ENCODE measurements at regions not wholly inside any gene's neighbourhood (a gene's known extent, or its start where the extent isn't known, plus 50 kb on each side); places are given as distances from the start of the nearest gene placed in this dataset.

- no peak for DNase-seq (ENCODE audit: low read depth in 3 of 3)
These were observed 274.9 kb downstream of the GADD45G start for GRCh38 chr9:89879701-89880100.

GRCh38 chr9:89880161-89880560 is 275.3 kb downstream of the GADD45G start:
- DNase-seq (ENCODE audit: low read depth in 3 of 3) = no peak

GRCh38 chr9:89880721-89881120 is 275.9 kb downstream of the GADD45G start:
- no peak for DNase-seq (ENCODE audit: low read depth in 3 of 3)

- DNase-seq (ENCODE audit: low read depth in 3 of 3) = no peak
These were observed 276.6 kb downstream of the GADD45G start for GRCh38 chr9:89881431-89881830.

- DNase-seq (ENCODE audit: low read depth in 3 of 3) = no peak
These were observed 278.1 kb downstream of the GADD45G start for GRCh38 chr9:89882930-89883361.

GRCh38 chr9:89883401-89884341 is 278.9 kb downstream of the GADD45G start:
- DNase-seq (ENCODE audit: low read depth in 3 of 3) = no peak

GRCh38 chr9:89884356-89885083 is 279.7 kb downstream of the GADD45G start:
- no peak for DNase-seq (ENCODE audit: low read depth in 3 of 3)

- DNase-seq (ENCODE audit: low read depth in 3 of 3) = no peak
These were observed 280.3 kb downstream of the GADD45G start for GRCh38 chr9:89885156-89885555.

GRCh38 chr9:89886281-89886700 is 281.5 kb downstream of the GADD45G start:
- DNase-seq (ENCODE audit: low read depth in 3 of 3) = no peak

- no peak for DNase-seq (ENCODE audit: low read depth in 3 of 3)
These were observed 282.5 kb downstream of the GADD45G start for GRCh38 chr9:89887286-89887685.

GRCh38 chr9:89888233-89888632 is 283.4 kb downstream of the GADD45G start:
- no peak for DNase-seq (ENCODE audit: low read depth in 3 of 3)

GRCh38 chr9:89888677-89889076 is 283.9 kb downstream of the GADD45G start:
- DNase-seq (ENCODE audit: low read depth in 3 of 3) = no peak

GRCh38 chr9:89889865-89890264 is 285.1 kb downstream of the GADD45G start:
- DNase-seq (ENCODE audit: low read depth in 3 of 3) = no peak

- no peak for DNase-seq (ENCODE audit: low read depth in 3 of 3)
These were observed 285.6 kb downstream of the GADD45G start for GRCh38 chr9:89890326-89890980.

GRCh38 chr9:89891221-89891590 is 286.4 kb downstream of the GADD45G start:
- no peak for DNase-seq (ENCODE audit: low read depth in 3 of 3)

GRCh38 chr9:89891591-89892304 is 286.9 kb downstream of the GADD45G start:
- no peak for DNase-seq (ENCODE audit: low read depth in 3 of 3)

GRCh38 chr9:89892920-89893319 is 288.1 kb downstream of the GADD45G start:
- no peak for DNase-seq (ENCODE audit: low read depth in 3 of 3)

GRCh38 chr9:89893886-89894285 is 289.1 kb downstream of the GADD45G start:
- DNase-seq (ENCODE audit: low read depth in 3 of 3) = no peak

GRCh38 chr9:89896806-89897340 is 292.1 kb downstream of the GADD45G start:
- DNase-seq (ENCODE audit: low read depth in 3 of 3) = no peak

- DNase-seq (ENCODE audit: low read depth in 3 of 3) = no peak
These were observed 294.8 kb downstream of the GADD45G start for GRCh38 chr9:89899573-89899972.

GRCh38 chr9:89901920-89902319 is 297.1 kb downstream of the GADD45G start:
- no peak for DNase-seq (ENCODE audit: low read depth in 3 of 3)

All from stimulated activated CD4-positive, alpha-beta T cell treated with anti-CD3 and anti-CD28 coated beads, TNF-alpha, amount 100 ng/mL, for 4 hours (primary cell).